ENCODE measurements at regions not wholly inside any gene's neighbourhood (a gene's known extent, or its start where the extent isn't known, plus 50 kb on each side); places are given as distances from the start of the nearest gene placed in this dataset.

DNA sequence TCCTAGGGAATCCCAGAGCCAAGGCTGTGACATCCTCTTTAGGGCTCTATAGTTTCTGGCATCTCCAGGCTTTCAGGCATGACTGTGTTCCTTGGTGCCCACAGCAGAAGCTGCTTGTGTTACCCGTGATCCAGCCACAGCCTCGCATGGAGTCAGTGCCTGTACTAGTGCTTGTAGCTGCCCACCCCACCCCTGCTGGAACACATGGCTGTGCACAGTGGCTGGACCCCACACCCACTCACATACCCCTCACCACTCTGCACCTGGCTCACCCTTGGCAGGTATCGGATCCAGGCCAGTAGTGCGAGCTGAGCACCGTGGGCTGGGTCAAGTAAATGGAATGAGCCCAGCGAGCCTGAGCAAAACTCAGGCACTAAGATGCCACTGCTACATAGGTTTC, 934.7 kb upstream of the PRMT6 start:
- Histone ChIP-seq H3K27ac (replicated peaks) (no peak overlapping the region), H3K4me3 (replicated peaks; ENCODE audit: insufficient read depth, low read length) (no peak overlapping the region), H3K27me3 (ENCODE audit: insufficient read depth, poor library complexity, severe bottlenecking) (no peaks in the 10 kb centered on the region)
- DNase-seq (ENCODE audit: low read depth in 1 of 2, low spot score in 1 of 2): no peak
- TF ChIP-seq SPI1 (IDR thresholded peaks at IDR 0.05; ENCODE audit: borderline replicate concordance, low read depth): no peak
- no peak for TF ChIP-seq GABPA (IDR thresholded peaks at IDR 0.05; ENCODE audit: low read depth)
- TF ChIP-seq, protein P1, sequence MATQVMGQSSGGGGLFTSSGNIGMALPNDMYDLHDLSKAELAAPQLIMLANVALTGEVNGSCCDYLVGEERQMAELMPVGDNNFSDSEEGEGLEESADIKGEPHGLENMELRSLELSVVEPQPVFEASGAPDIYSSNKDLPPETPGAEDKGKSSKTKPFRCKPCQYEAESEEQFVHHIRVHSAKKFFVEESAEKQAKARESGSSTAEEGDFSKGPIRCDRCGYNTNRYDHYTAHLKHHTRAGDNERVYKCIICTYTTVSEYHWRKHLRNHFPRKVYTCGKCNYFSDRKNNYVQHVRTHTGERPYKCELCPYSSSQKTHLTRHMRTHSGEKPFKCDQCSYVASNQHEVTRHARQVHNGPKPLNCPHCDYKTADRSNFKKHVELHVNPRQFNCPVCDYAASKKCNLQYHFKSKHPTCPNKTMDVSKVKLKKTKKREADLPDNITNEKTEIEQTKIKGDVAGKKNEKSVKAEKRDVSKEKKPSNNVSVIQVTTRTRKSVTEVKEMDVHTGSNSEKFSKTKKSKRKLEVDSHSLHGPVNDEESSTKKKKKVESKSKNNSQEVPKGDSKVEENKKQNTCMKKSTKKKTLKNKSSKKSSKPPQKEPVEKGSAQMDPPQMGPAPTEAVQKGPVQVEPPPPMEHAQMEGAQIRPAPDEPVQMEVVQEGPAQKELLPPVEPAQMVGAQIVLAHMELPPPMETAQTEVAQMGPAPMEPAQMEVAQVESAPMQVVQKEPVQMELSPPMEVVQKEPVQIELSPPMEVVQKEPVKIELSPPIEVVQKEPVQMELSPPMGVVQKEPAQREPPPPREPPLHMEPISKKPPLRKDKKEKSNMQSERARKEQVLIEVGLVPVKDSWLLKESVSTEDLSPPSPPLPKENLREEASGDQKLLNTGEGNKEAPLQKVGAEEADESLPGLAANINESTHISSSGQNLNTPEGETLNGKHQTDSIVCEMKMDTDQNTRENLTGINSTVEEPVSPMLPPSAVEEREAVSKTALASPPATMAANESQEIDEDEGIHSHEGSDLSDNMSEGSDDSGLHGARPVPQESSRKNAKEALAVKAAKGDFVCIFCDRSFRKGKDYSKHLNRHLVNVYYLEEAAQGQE (IDR thresholded peaks at IDR 0.05; ENCODE audit: insufficient replicate concordance, low read depth): no peak
- TF ChIP-seq POLR2AphosphoS5 (IDR thresholded peaks at IDR 0.05; ENCODE audit: low read depth): no peak
- no peak for TF ChIP-seq CTCF (IDR thresholded peaks at IDR 0.05; ENCODE audit: insufficient read depth, low read length)

DNA sequence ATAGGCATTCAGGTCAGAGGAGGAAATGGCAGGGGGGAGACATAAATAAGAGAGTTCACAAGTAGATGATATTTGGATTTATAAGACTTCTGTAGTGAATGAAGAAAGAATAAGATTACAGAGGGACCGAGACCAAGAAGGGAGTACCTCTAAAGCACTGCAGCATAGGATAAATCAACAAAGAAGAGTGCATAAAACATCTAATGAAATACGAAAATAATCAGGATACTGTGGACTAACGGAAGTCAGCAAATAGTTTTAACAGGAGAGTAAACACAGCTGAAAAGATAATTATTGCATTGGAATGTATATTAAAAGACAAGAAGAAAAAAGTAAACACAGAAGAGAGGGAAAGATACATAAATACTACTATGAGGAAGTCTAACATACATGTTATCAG, 921.9 kb upstream of the PRMT6 start:
- Histone ChIP-seq H3K27me3 (ENCODE audit: insufficient read depth, poor library complexity, severe bottlenecking) (no peaks in the 10 kb centered on the region), H3K27ac (replicated peaks) (no peak overlapping the region), H3K4me3 (replicated peaks; ENCODE audit: insufficient read depth, low read length) (no peak overlapping the region)
- DNase-seq (ENCODE audit: low read depth in 1 of 2, low spot score in 1 of 2): no peak
- TF ChIP-seq CTCF (IDR thresholded peaks at IDR 0.05; ENCODE audit: insufficient read depth, low read length) (no peak), SPI1 (IDR thresholded peaks at IDR 0.05; ENCODE audit: borderline replicate concordance, low read depth) (no peak), GABPA (IDR thresholded peaks at IDR 0.05; ENCODE audit: low read depth) (no peak), POLR2AphosphoS5 (IDR thresholded peaks at IDR 0.05; ENCODE audit: low read depth) (no peak)
- TF ChIP-seq, protein P1 (IDR thresholded peaks at IDR 0.05; ENCODE audit: insufficient replicate concordance, low read depth): no peak

DNA sequence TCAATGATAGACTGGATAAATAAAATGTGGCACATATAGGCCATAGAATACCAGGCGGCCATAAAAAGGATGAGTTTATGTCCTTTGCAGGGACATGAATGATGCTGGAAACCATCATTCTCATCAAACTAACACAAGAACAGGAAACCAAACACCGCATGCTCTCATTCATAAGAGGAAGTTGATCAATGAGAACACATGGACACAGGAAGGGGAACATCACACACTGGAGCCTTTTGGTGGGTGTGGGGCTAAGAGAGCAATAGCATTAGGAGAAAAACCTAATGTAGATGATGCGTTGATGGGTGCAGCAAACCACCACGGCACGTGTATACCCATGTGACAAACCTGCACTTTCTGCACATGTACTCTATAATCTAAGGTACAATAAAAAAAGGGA, 883.4 kb upstream of the PRMT6 start:
- no peak for TF ChIP-seq SPI1 (IDR thresholded peaks at IDR 0.05; ENCODE audit: borderline replicate concordance, low read depth)
- TF ChIP-seq, protein P1 (IDR thresholded peaks at IDR 0.05; ENCODE audit: insufficient replicate concordance, low read depth): no peak
- TF ChIP-seq GABPA (IDR thresholded peaks at IDR 0.05; ENCODE audit: low read depth): no peak
- TF ChIP-seq CTCF (IDR thresholded peaks at IDR 0.05; ENCODE audit: insufficient read depth, low read length): no peak
- TF ChIP-seq POLR2AphosphoS5 (IDR thresholded peaks at IDR 0.05; ENCODE audit: low read depth): no peak
- no peaks in the 10 kb centered on the region for H3K27me3 ChIP-seq (ENCODE audit: insufficient read depth, poor library complexity, severe bottlenecking)
- H3K27ac ChIP-seq (replicated peaks): no peak overlapping the region
- DNase-seq (ENCODE audit: low read depth in 1 of 2, low spot score in 1 of 2): peak in 1 of 2 experiments; percentile 14
- no peak overlapping the region for H3K4me3 ChIP-seq (replicated peaks; ENCODE audit: insufficient read depth, low read length)
